Prostate gland (tissue), 2 donors: ENCODE measurements at regions not wholly inside any gene's neighbourhood (a gene's known extent, or its start where the extent isn't known, plus 50 kb on each side); places are given as distances from the start of the nearest gene placed in this dataset.

ENCODE experiments used
- DNase-seq: peaks from one replicate; pipeline ENCODE4 v3.0.0-alpha.2; 2019; ENCODE audit warnings: low spot score
- H3K27ac ChIP-seq, 2 donors: fragments of 200-600 bp; sonication (generic); 2 replicates each; pipeline ENCODE4 v1.5.1; 2017 to 2019
- H3K27me3 ChIP-seq: fragments of 200-600 bp; sonication (generic); replicated peaks from 2 replicates; pipeline ENCODE4 v1.5.1; 2019; ENCODE audit not compliant: insufficient read depth
- H3K36me3 ChIP-seq, 2 donors: fragments of 200-600 bp; sonication (generic); 1 replicate in 1 of 2; 2 replicates in 1 of 2; pipeline versions ENCODE4 v1.5.1 to v1.8.1; 2017 to 2019
- H3K4me1 ChIP-seq: fragments of 200-600 bp; sonication (generic); replicated peaks from 2 replicates; pipeline ENCODE4 v1.5.1; 2019
- H3K4me3 ChIP-seq, 2 donors: fragments of 200-600 bp; sonication (generic); 2 replicates each; pipeline ENCODE4 v1.5.1; 2017 to 2019
- H3K9me3 ChIP-seq: fragments of 200-600 bp; sonication (generic); 2 replicates; pipeline ENCODE4 v1.5.1; 2017
- CTCF ChIP-seq, 4 experiments: fragments of 200-600 bp in 2 of 4; fragments of 450-650 bp in 2 of 4; sonication (generic) in 2 of 4; IDR thresholded peaks; 1 replicate in 3 of 4; 2 replicates in 1 of 4; pipeline ENCODE4 v1.5.1; 2016 to 2019; ENCODE audit warnings: antibody characterized with exemption in 4 of 4, mild to moderate bottlenecking in 2 of 4, moderate library complexity in 2 of 4
- POLR2A ChIP-seq: fragments of 450-650 bp; IDR thresholded peaks from one replicate; pipeline ENCODE4 v1.6.1; 2016; ENCODE audit warnings: antibody characterized with exemption, mild to moderate bottlenecking
- POLR2AphosphoS5 ChIP-seq: sonication (generic); formaldehyde crosslinking; IDR thresholded peaks from one replicate; pipeline ENCODE4 v1.6.1; 2017; ENCODE audit warnings: antibody characterized with exemption
- WGBS: methylation state at CpG from one replicate; pipeline ENCODE4 v1.1.5; 2018; 5-methylcytosine and 5-hydroxymethylcytosine counted together
- intact Hi-C: fragments of 100-400 bp; cut with DNase I; formaldehyde crosslinking; loops from one replicate; pipeline ENCODE4 v1.14.2; 2022

GRCh38 chr20:56979125-56979524, 287.3 kb downstream of the BMP7 start:
- H3K27me3 ChIP-seq, result peaks cover 2% of the 10 kb centered on the region
- H3K4me1 ChIP-seq, result no peaks in the 10 kb centered on the region
- H3K36me3 ChIP-seq, result no peaks in the 10 kb centered on the region
- intact Hi-C loops, result no loop called here
- TF ChIP-seq POLR2A (no peak), CTCF (IDR thresholded peaks at IDR 0.05) (no peak), POLR2AphosphoS5 (no peak)
- no peak overlapping the region for H3K4me3 ChIP-seq
- WGBS, result 84% methylated on average over 4 of the region's 5 CpGs
- no peak overlapping the region for H3K27ac ChIP-seq
- H3K9me3 ChIP-seq, result no peaks in the 10 kb centered on the region
- no peak for DNase-seq

- H3K4me1 ChIP-seq, result no peaks in the 10 kb centered on the region
- no peaks in the 10 kb centered on the region for H3K9me3 ChIP-seq
- H3K27ac ChIP-seq, result no peak overlapping the region
- WGBS, result 40% methylated on average over 5 of the region's 5 CpGs
- no peaks in the 10 kb centered on the region for H3K27me3 ChIP-seq
- no peak overlapping the region for H3K4me3 ChIP-seq
- no peak for TF ChIP-seq POLR2A
- no peak for TF ChIP-seq POLR2AphosphoS5
- no peak for TF ChIP-seq CTCF (IDR thresholded peaks at IDR 0.05)
- no peak for DNase-seq
- no peaks in the 10 kb centered on the region for H3K36me3 ChIP-seq
- intact Hi-C loops, result no loop called here
Observed at GRCh38 chr20:56981301-56981700, 285.1 kb downstream of the BMP7 start.

- Histone ChIP-seq H3K36me3 (no peaks in the 10 kb centered on the region), H3K4me3 (no peak overlapping the region), H3K27ac (no peak overlapping the region), H3K9me3 (no peaks in the 10 kb centered on the region), H3K27me3 (no peaks in the 10 kb centered on the region), H3K4me1 (no peaks in the 10 kb centered on the region)
- no peak for DNase-seq
- TF ChIP-seq POLR2A (no peak), POLR2AphosphoS5 (no peak), CTCF (IDR thresholded peaks at IDR 0.05) (no peak)
- intact Hi-C loops, result no loop called here
Observed at GRCh38 chr20:56983813-56984212, 282.6 kb downstream of the BMP7 start.

- no peak for DNase-seq
- intact Hi-C loops, result no loop called here
- WGBS, result 50% methylated on average over 2 of the region's 2 CpGs
Observed at GRCh38 chr20:56985066-56985685, 281.3 kb downstream of the BMP7 start.

More at GRCh38 chr20:56985066-56985685, 281.3 kb downstream of the BMP7 start:
- no peak overlapping the region for H3K27ac ChIP-seq
- no peaks in the 10 kb centered on the region for H3K9me3 ChIP-seq
- no peaks in the 10 kb centered on the region for H3K4me1 ChIP-seq
- H3K36me3 ChIP-seq, result no peaks in the 10 kb centered on the region
- H3K4me3 ChIP-seq, result no peak overlapping the region
- no peaks in the 10 kb centered on the region for H3K27me3 ChIP-seq
- TF ChIP-seq CTCF (IDR thresholded peaks at IDR 0.05) (no peak), POLR2AphosphoS5 (no peak), POLR2A (no peak)
